H9 (cell line): ENCODE measurements at regions not wholly inside any gene's neighbourhood (a gene's known extent, or its start where the extent isn't known, plus 50 kb on each side); places are given as distances from the start of the nearest gene placed in this dataset.

Source experiments
- DNase-seq: peaks from one replicate; pipeline ENCODE4 v3.0.0-alpha.2; 2017
- H2AFZ ChIP-seq: one replicate; pipeline ENCODE4 v1.6.1; 2013; ENCODE audit warnings: mild to moderate bottlenecking, low read length, control low read depth, moderate library complexity
- H2AK5ac ChIP-seq: 2 replicates; pipeline ENCODE4 v1.6.1; 2013; ENCODE audit warnings: low read length, control low read depth, mixed read lengths; ENCODE audit not compliant: insufficient read length
- H2BK120ac ChIP-seq: one replicate; pipeline ENCODE4 v1.6.1; 2013; ENCODE audit warnings: low read depth, mild to moderate bottlenecking, low read length, control low read depth, inconsistent platforms; ENCODE audit not compliant: poor library complexity, severe bottlenecking
- H2BK12ac ChIP-seq: 2 replicates; pipeline ENCODE4 v1.6.1; 2013; ENCODE audit warnings: low read length, control low read depth, mixed read lengths, low read depth; ENCODE audit not compliant: insufficient read length
- H2BK15ac ChIP-seq: 2 replicates; pipeline ENCODE4 v1.6.1; 2013; ENCODE audit warnings: low read depth, low read length, control low read depth
- H2BK20ac ChIP-seq: one replicate; pipeline ENCODE4 v1.6.1; 2013; ENCODE audit warnings: low read depth, mild to moderate bottlenecking, low read length, control low read depth, inconsistent platforms; ENCODE audit not compliant: poor library complexity, severe bottlenecking
- H2BK5ac ChIP-seq: 2 replicates; pipeline ENCODE4 v1.6.1; 2013; ENCODE audit warnings: low read length, control low read depth, mixed read lengths; ENCODE audit not compliant: insufficient read length
- H3K14ac ChIP-seq: 2 replicates; pipeline ENCODE4 v1.6.1; 2013; ENCODE audit warnings: low read length, control low read depth; ENCODE audit not compliant: insufficient read depth
- H3K18ac ChIP-seq: 2 replicates; pipeline ENCODE4 v1.6.1; 2013; ENCODE audit warnings: low read depth, mild to moderate bottlenecking, mixed read lengths, low read length, control low read depth; ENCODE audit not compliant: insufficient read length
- H3K23ac ChIP-seq: 2 replicates; pipeline ENCODE4 v1.6.1; 2013; ENCODE audit warnings: low read length, control low read depth, mixed read lengths, low read depth; ENCODE audit not compliant: insufficient read length
- H3K23me2 ChIP-seq: 2 replicates; pipeline ENCODE4 v1.6.1; 2013; ENCODE audit warnings: low read depth, mild to moderate bottlenecking, mixed read lengths, low read length, control low read depth; ENCODE audit not compliant: insufficient read length, poor library complexity, severe bottlenecking
- H3K27ac ChIP-seq: 2 replicates; pipeline ENCODE4 v1.5.1; 2013; ENCODE audit warnings: low read length, control low read depth, mixed read lengths, low read depth; ENCODE audit not compliant: insufficient read length
- H3K27me3 ChIP-seq: 2 replicates; pipeline ENCODE4 v1.6.1; 2013; ENCODE audit warnings: low read length, control low read depth, inconsistent platforms; ENCODE audit not compliant: insufficient read depth
- H3K4ac ChIP-seq: 2 replicates; pipeline ENCODE4 v1.6.1; 2013; ENCODE audit warnings: low read depth, mild to moderate bottlenecking, control low read depth, inconsistent platforms, low read length, moderate library complexity
- H3K4me1 ChIP-seq: 2 replicates; pipeline ENCODE4 v1.6.1; 2013; ENCODE audit warnings: low read length, control low read depth, inconsistent platforms; ENCODE audit not compliant: insufficient read depth
- H3K4me2 ChIP-seq: 2 replicates; pipeline ENCODE4 v1.6.1; 2013; ENCODE audit warnings: low read length, control low read depth, mixed read lengths; ENCODE audit not compliant: insufficient read length, insufficient read depth
- H3K56ac ChIP-seq: 2 replicates; pipeline ENCODE4 v1.6.1; 2013; ENCODE audit warnings: low read depth, mild to moderate bottlenecking, mixed read lengths, low read length, control low read depth; ENCODE audit not compliant: insufficient read length
- H3K79me1 ChIP-seq: 2 replicates; pipeline ENCODE4 v1.6.1; 2013; ENCODE audit warnings: low read depth, mild to moderate bottlenecking, moderate library complexity, low read length, control low read depth, inconsistent platforms; ENCODE audit not compliant: insufficient read depth, poor library complexity, severe bottlenecking
- H3K79me2 ChIP-seq: 2 replicates; pipeline ENCODE4 v1.6.1; 2013; ENCODE audit warnings: low read length, control low read depth, inconsistent platforms; ENCODE audit not compliant: insufficient read depth
- H3K9ac ChIP-seq: 2 replicates; pipeline ENCODE4 v1.6.1; 2013; ENCODE audit warnings: low read length, control low read depth, mixed read lengths; ENCODE audit not compliant: insufficient read length; ENCODE audit errors: extremely low read depth
- H3K9me3 ChIP-seq: one replicate; pipeline ENCODE4 v1.6.1; 2013; ENCODE audit warnings: low read depth, low read length, inconsistent platforms; ENCODE audit not compliant: control insufficient read depth
- H3T11ph ChIP-seq: one replicate; pipeline ENCODE4 v1.6.1; 2013; ENCODE audit warnings: mild to moderate bottlenecking, low read length, control low read depth, inconsistent platforms
- H4K20me1 ChIP-seq: one replicate; pipeline ENCODE4 v1.6.1; 2013; ENCODE audit not compliant: control insufficient read depth, insufficient read length, insufficient read depth
- H4K5ac ChIP-seq: 2 replicates; pipeline ENCODE4 v1.6.1; 2013; ENCODE audit warnings: low read depth, mild to moderate bottlenecking, mixed read lengths, low read length, control low read depth; ENCODE audit not compliant: insufficient read length
- H4K8ac ChIP-seq: replicated peaks from 2 replicates; pipeline ENCODE4 v1.6.1; 2013; ENCODE audit warnings: low read length, control low read depth, mixed read lengths, low read depth; ENCODE audit not compliant: insufficient read length
- H4K91ac ChIP-seq: 2 replicates; pipeline ENCODE4 v1.6.1; 2013; ENCODE audit warnings: low read depth, mild to moderate bottlenecking, moderate library complexity, mixed read lengths, low read length, control low read depth; ENCODE audit not compliant: insufficient read length
- H3K27ac Mint-ChIP-seq, 3 experiments: 2 replicates in 2 of 3; 3 replicates in 1 of 3; pipeline ENCODE4 v1.8.0; 2020 to 2021; ENCODE audit warnings: mixed read lengths in 3 of 3, mild to moderate bottlenecking in 1 of 3, moderate library complexity in 1 of 3
- H3K27me3 Mint-ChIP-seq: 2 replicates; pipeline ENCODE4 v1.8.0; 2021; ENCODE audit warnings: low read depth, mild to moderate bottlenecking, moderate library complexity, mixed read lengths
- H3K36me3 Mint-ChIP-seq, 3 experiments: 2 replicates in 2 of 3; 3 replicates in 1 of 3; pipeline ENCODE4 v1.8.0; 2020 to 2021; ENCODE audit warnings: low read depth in 3 of 3, mixed read lengths in 3 of 3; ENCODE audit not compliant: insufficient read depth in 1 of 3
- H3K4me1 Mint-ChIP-seq, 2 experiments: 2 replicates each; pipeline ENCODE4 v1.8.0; 2020; ENCODE audit warnings: mixed read lengths in 2 of 2
- H3K4me3 Mint-ChIP-seq, 2 experiments: 2 replicates in 1 of 2; 3 replicates in 1 of 2; pipeline ENCODE4 v1.8.0; 2020 to 2021; ENCODE audit warnings: mild to moderate bottlenecking in 2 of 2, mixed read lengths in 2 of 2, moderate library complexity in 1 of 2
- H3K9me3 Mint-ChIP-seq, 2 experiments: 2 replicates in 1 of 2; 3 replicates in 1 of 2; pipeline ENCODE4 v1.8.0; 2020; ENCODE audit warnings: mild to moderate bottlenecking in 2 of 2, mixed read lengths in 2 of 2, moderate library complexity in 1 of 2
- WGBS: extraction: QIAGEN DNeasy Blood & Tissue Kit; methylation state at CpG from one replicate; pipeline ENCODE4 v1.1.7; 2013; ENCODE audit warnings: missing lambda C conversion rate, low lambda C conversion rate, mixed read lengths; ENCODE audit not compliant: insufficient read length; ENCODE audit errors: extremely low coverage; 5-methylcytosine and 5-hydroxymethylcytosine counted together
- TF ChIP-seq, protein P1 (sequence below): fragments of 200-600 bp; sonication (generic); conservative IDR thresholded peaks from 3 replicates; pipeline ENCODE4 v1.8.0; 2021; ENCODE audit warnings: antibody characterized with exemption, mild to moderate bottlenecking

DNA sequence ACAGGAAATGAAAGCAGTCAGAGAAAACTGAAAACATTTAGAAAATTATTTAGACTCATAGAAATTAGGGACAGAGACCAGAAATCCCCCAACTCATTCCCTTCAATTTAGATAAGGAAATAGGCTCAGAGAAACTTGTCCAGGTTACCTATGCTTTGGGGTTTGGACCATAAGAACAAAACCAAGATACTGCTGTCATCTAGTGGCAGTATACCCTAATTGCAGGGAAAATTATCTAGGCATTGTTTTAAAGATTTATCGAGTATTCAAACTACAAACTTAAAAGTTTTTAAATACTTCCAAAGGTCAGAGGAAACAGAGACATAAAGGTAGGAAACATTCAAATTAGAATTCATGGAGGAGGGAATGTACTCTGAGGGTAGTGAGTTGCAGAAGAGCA lies 67.0 kb upstream of the KLHL13 start:
- H3K4me2 ChIP-seq: no peak overlapping the region
- H4K20me1 ChIP-seq: no peaks in the 10 kb centered on the region
- peaks cover 17% of the 10 kb centered on the region in 2 experiments for H3K4me1 Mint-ChIP-seq
- no peak overlapping the region for H3T11ph ChIP-seq
- TF ChIP-seq, protein P1, sequence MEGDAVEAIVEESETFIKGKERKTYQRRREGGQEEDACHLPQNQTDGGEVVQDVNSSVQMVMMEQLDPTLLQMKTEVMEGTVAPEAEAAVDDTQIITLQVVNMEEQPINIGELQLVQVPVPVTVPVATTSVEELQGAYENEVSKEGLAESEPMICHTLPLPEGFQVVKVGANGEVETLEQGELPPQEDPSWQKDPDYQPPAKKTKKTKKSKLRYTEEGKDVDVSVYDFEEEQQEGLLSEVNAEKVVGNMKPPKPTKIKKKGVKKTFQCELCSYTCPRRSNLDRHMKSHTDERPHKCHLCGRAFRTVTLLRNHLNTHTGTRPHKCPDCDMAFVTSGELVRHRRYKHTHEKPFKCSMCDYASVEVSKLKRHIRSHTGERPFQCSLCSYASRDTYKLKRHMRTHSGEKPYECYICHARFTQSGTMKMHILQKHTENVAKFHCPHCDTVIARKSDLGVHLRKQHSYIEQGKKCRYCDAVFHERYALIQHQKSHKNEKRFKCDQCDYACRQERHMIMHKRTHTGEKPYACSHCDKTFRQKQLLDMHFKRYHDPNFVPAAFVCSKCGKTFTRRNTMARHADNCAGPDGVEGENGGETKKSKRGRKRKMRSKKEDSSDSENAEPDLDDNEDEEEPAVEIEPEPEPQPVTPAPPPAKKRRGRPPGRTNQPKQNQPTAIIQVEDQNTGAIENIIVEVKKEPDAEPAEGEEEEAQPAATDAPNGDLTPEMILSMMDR: peak; percentile 66
- no peak overlapping the region for H3K14ac ChIP-seq
- H3K27me3 Mint-ChIP-seq: no peaks in the 10 kb centered on the region; the same call in 1 of the 2 replicates
- H2BK120ac ChIP-seq: no peak overlapping the region
- H3K9ac ChIP-seq: no peak overlapping the region
- no peak overlapping the region for H3K27ac ChIP-seq
- H3K36me3 Mint-ChIP-seq: no peaks in the 10 kb centered on the region
- peaks cover 11 to 51% of the 10 kb centered on the region in 2 experiments for H3K9me3 Mint-ChIP-seq
- no peak overlapping the region for H2BK15ac ChIP-seq
- H3K79me2 ChIP-seq: no peaks in the 10 kb centered on the region
- H3K4me3 Mint-ChIP-seq: no peak overlapping the region; a peak in 1 of 5 replicates
- H3K18ac ChIP-seq: no peak overlapping the region
- H3K79me1 ChIP-seq: no peaks in the 10 kb centered on the region
- H3K4me1 ChIP-seq: no peaks in the 10 kb centered on the region
- no peaks in the 10 kb centered on the region for H3K23me2 ChIP-seq
- DNase-seq: no peak
- H4K8ac ChIP-seq: no peak overlapping the region
- no peak overlapping the region for H2AK5ac ChIP-seq
- no peak overlapping the region for H3K4ac ChIP-seq
- WGBS: no CpG with 5 or more reads among the region's 1 CpG
- no peak overlapping the region for H3K23ac ChIP-seq
- H3K56ac ChIP-seq: no peak overlapping the region
- no peak overlapping the region for H2BK5ac ChIP-seq
- no peak overlapping the region for H3K27ac Mint-ChIP-seq
- H4K5ac ChIP-seq: no peak overlapping the region
- peaks cover 17% of the 10 kb centered on the region for H3K9me3 ChIP-seq
- H2BK12ac ChIP-seq: no peak overlapping the region
- H3K27me3 ChIP-seq: no peaks in the 10 kb centered on the region
- no peak overlapping the region for H2AFZ ChIP-seq
- H4K91ac ChIP-seq: no peak overlapping the region
- H2BK20ac ChIP-seq: no peak overlapping the region
